Liver (tissue), 8 donors: ENCODE measurements at regions not wholly inside any gene's neighbourhood (a gene's known extent, or its start where the extent isn't known, plus 50 kb on each side); places are given as distances from the start of the nearest gene placed in this dataset.

ENCODE experiments used
- DNase-seq: peaks from one replicate; pipeline ENCODE4 v3.0.0-alpha.2; 2017; ENCODE audit warnings: low spot score
- H3K27ac ChIP-seq, 2 donors: one replicate each; pipeline ENCODE4 v1.7.0; 2013; ENCODE audit warnings: inconsistent platforms in 2 of 2, low read length in 2 of 2, control low read depth in 1 of 2, low read depth in 1 of 2, mild to moderate bottlenecking in 1 of 2
- H3K27me3 ChIP-seq, 4 donors: one replicate each; pipeline versions ENCODE4 v1.6.1 to v1.7.0; 2013; ENCODE audit warnings: low read length in 3 of 4, inconsistent platforms in 1 of 4, mild to moderate bottlenecking in 1 of 4, moderate library complexity in 1 of 4; ENCODE audit not compliant: control insufficient read depth in 4 of 4, insufficient read depth in 4 of 4
- H3K36me3 ChIP-seq, 4 donors: one replicate each; pipeline versions ENCODE4 v1.6.1 to v1.7.0; 2013; ENCODE audit warnings: low read length in 3 of 4, mild to moderate bottlenecking in 3 of 4, low read depth in 1 of 4, moderate library complexity in 1 of 4; ENCODE audit not compliant: control insufficient read depth in 4 of 4, insufficient read depth in 3 of 4
- H3K4me1 ChIP-seq, 4 donors: one replicate each; pipeline versions ENCODE4 v1.6.1 to v1.7.0; 2013; ENCODE audit warnings: low read length in 3 of 4, mild to moderate bottlenecking in 3 of 4, moderate library complexity in 1 of 4; ENCODE audit not compliant: control insufficient read depth in 4 of 4, insufficient read depth in 4 of 4
- H3K4me3 ChIP-seq, 3 donors: one replicate each; pipeline versions ENCODE4 v1.6.1 to v1.7.0; 2013; ENCODE audit warnings: low read length in 3 of 3, control low read depth in 1 of 3, low read depth in 1 of 3, mild to moderate bottlenecking in 1 of 3
- H3K9ac ChIP-seq, 2 donors: one replicate each; pipeline ENCODE4 v1.7.0; 2013; ENCODE audit warnings: low read length in 2 of 2, mild to moderate bottlenecking in 2 of 2, moderate library complexity in 2 of 2, control low read depth in 1 of 2, low read depth in 1 of 2
- H3K9me3 ChIP-seq, 4 donors: one replicate each; pipeline versions ENCODE4 v1.6.1 to v1.7.0; 2013; ENCODE audit warnings: low read length in 3 of 4; ENCODE audit not compliant: control insufficient read depth in 4 of 4
- CTCF ChIP-seq: fragments of 150-350 bp; IDR thresholded peaks from 2 replicates; pipeline ENCODE4 v1.5.1; 2017; ENCODE audit warnings: improper control_type of control experiment, low read depth, low read length; ENCODE audit not compliant: missing input control
- EGR1 ChIP-seq, 2 donors: IDR thresholded peaks; 2 replicates each; pipeline ENCODE4 v1.6.1; 2016 to 2018; ENCODE audit warnings: antibody characterized with exemption in 2 of 2, low read depth in 2 of 2
- FOXA1 ChIP-seq: IDR thresholded peaks from 2 replicates; pipeline ENCODE4 v1.6.1; 2016; ENCODE audit warnings: antibody characterized with exemption
- FOXA2 ChIP-seq: IDR thresholded peaks from 2 replicates; pipeline ENCODE4 v1.6.1; 2016; ENCODE audit warnings: antibody characterized with exemption
- GABPA ChIP-seq, 2 donors: IDR thresholded peaks in 1 of 2; conservative IDR thresholded peaks in 1 of 2; 2 replicates each; pipeline ENCODE4 v1.6.1; 2016; ENCODE audit warnings: antibody characterized with exemption in 2 of 2, mild to moderate bottlenecking in 1 of 2, moderate library complexity in 1 of 2
- HNF4A ChIP-seq, 2 donors: conservative IDR thresholded peaks; 2 replicates each; pipeline ENCODE4 v1.6.1; 2016; ENCODE audit warnings: antibody characterized with exemption in 2 of 2, mild to moderate bottlenecking in 2 of 2
- HNF4G ChIP-seq: IDR thresholded peaks from 2 replicates; pipeline ENCODE4 v1.6.1; 2016; ENCODE audit warnings: antibody characterized with exemption
- JUND ChIP-seq, 2 donors: IDR thresholded peaks; 2 replicates each; pipeline ENCODE4 v1.6.1; 2016; ENCODE audit warnings: antibody characterized with exemption in 2 of 2
- MAX ChIP-seq: IDR thresholded peaks from 2 replicates; pipeline ENCODE4 v1.6.1; 2016; ENCODE audit warnings: antibody characterized with exemption
- NR2F2 ChIP-seq: IDR thresholded peaks from 2 replicates; pipeline ENCODE4 v1.6.1; 2016; ENCODE audit warnings: antibody characterized with exemption
- RAD21 ChIP-seq, 2 donors: IDR thresholded peaks; 2 replicates each; pipeline ENCODE4 v1.6.1; 2016; ENCODE audit warnings: antibody characterized with exemption in 2 of 2, mild to moderate bottlenecking in 2 of 2
- RXRA ChIP-seq, 2 donors: IDR thresholded peaks; 2 replicates each; pipeline ENCODE4 v1.6.1; 2017 to 2018; ENCODE audit warnings: antibody characterized with exemption in 2 of 2, mild to moderate bottlenecking in 1 of 2
- SP1 ChIP-seq: IDR thresholded peaks from 2 replicates; pipeline ENCODE4 v1.6.1; 2018; ENCODE audit warnings: antibody characterized with exemption, mild to moderate bottlenecking
- TAF1 ChIP-seq: conservative IDR thresholded peaks from 2 replicates; pipeline ENCODE4 v1.6.1; 2016; ENCODE audit warnings: antibody characterized with exemption, mild to moderate bottlenecking
- YY1 ChIP-seq: IDR thresholded peaks from 2 replicates; pipeline ENCODE4 v1.6.1; 2016; ENCODE audit warnings: antibody characterized with exemption, mild to moderate bottlenecking
- WGBS: extraction: QIAGEN DNeasy Blood & Tissue Kit; methylation state at CpG from one replicate; pipeline ENCODE4 v1.1.7; 2013; 5-methylcytosine and 5-hydroxymethylcytosine counted together
- TF ChIP-seq, protein P1 (sequence below): IDR thresholded peaks from 2 replicates; pipeline ENCODE4 v1.6.1; 2016; ENCODE audit warnings: antibody characterized with exemption
- TF ChIP-seq, protein P2 (sequence below): IDR thresholded peaks from 2 replicates; pipeline ENCODE4 v1.6.1; 2016; ENCODE audit warnings: antibody characterized with exemption
- TF ChIP-seq, protein P3 (sequence below): IDR thresholded peaks from 2 replicates; pipeline ENCODE4 v1.6.1; 2016; ENCODE audit warnings: antibody characterized with exemption, mild to moderate bottlenecking
- donor health status: healthy.
- donor health status: healthy.
- donor health status: healthy.
- donor health status: healthy.
- donor health status: healthy.

GRCh38 chr4:34950926-34951325, 1293.4 kb downstream of the ARAP2 start:
- DNase-seq = no peak
- Histone ChIP-seq H3K27ac (no peak overlapping the region), H3K4me1 (no peaks in the 10 kb centered on the region), H3K36me3 (no peaks in the 10 kb centered on the region), H3K27me3 (no peaks in the 10 kb centered on the region), H3K9me3 (no peaks in the 10 kb centered on the region), H3K4me3 (no peak overlapping the region), H3K9ac (no peak overlapping the region)
- TF ChIP-seq HNF4A (conservative IDR thresholded peaks at IDR 0.05) (no peak), GABPA (IDR thresholded peaks at IDR 0.05 in 1 of 2, conservative IDR thresholded peaks at IDR 0.05 in 1 of 2) (no peak), YY1 (no peak), FOXA2 (no peak), RXRA (IDR thresholded peaks at IDR 0.05) (no peak), RAD21 (IDR thresholded peaks at IDR 0.05) (no peak), TAF1 (no peak), JUND (IDR thresholded peaks at IDR 0.05) (no peak), CTCF (no peak), HNF4G (no peak), EGR1 (IDR thresholded peaks at IDR 0.05; ENCODE audit: low read depth in 2 of 2) (no peak), FOXA1 (no peak), MAX (no peak), SP1 (no peak), NR2F2 (no peak)
- TF ChIP-seq, protein P1, sequence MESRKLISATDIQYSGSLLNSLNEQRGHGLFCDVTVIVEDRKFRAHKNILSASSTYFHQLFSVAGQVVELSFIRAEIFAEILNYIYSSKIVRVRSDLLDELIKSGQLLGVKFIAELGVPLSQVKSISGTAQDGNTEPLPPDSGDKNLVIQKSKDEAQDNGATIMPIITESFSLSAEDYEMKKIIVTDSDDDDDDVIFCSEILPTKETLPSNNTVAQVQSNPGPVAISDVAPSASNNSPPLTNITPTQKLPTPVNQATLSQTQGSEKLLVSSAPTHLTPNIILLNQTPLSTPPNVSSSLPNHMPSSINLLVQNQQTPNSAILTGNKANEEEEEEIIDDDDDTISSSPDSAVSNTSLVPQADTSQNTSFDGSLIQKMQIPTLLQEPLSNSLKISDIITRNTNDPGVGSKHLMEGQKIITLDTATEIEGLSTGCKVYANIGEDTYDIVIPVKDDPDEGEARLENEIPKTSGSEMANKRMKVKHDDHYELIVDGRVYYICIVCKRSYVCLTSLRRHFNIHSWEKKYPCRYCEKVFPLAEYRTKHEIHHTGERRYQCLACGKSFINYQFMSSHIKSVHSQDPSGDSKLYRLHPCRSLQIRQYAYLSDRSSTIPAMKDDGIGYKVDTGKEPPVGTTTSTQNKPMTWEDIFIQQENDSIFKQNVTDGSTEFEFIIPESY = no peak
- TF ChIP-seq, protein P2, sequence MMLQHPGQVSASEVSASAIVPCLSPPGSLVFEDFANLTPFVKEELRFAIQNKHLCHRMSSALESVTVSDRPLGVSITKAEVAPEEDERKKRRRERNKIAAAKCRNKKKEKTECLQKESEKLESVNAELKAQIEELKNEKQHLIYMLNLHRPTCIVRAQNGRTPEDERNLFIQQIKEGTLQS = no peak
- TF ChIP-seq, protein P3, sequence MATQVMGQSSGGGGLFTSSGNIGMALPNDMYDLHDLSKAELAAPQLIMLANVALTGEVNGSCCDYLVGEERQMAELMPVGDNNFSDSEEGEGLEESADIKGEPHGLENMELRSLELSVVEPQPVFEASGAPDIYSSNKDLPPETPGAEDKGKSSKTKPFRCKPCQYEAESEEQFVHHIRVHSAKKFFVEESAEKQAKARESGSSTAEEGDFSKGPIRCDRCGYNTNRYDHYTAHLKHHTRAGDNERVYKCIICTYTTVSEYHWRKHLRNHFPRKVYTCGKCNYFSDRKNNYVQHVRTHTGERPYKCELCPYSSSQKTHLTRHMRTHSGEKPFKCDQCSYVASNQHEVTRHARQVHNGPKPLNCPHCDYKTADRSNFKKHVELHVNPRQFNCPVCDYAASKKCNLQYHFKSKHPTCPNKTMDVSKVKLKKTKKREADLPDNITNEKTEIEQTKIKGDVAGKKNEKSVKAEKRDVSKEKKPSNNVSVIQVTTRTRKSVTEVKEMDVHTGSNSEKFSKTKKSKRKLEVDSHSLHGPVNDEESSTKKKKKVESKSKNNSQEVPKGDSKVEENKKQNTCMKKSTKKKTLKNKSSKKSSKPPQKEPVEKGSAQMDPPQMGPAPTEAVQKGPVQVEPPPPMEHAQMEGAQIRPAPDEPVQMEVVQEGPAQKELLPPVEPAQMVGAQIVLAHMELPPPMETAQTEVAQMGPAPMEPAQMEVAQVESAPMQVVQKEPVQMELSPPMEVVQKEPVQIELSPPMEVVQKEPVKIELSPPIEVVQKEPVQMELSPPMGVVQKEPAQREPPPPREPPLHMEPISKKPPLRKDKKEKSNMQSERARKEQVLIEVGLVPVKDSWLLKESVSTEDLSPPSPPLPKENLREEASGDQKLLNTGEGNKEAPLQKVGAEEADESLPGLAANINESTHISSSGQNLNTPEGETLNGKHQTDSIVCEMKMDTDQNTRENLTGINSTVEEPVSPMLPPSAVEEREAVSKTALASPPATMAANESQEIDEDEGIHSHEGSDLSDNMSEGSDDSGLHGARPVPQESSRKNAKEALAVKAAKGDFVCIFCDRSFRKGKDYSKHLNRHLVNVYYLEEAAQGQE = no peak
- 57% methylated on average over 2 of the region's 2 CpGs for WGBS
